ENCODE measurements at regions not wholly inside any gene's neighbourhood (a gene's known extent, or its start where the extent isn't known, plus 50 kb on each side); places are given as distances from the start of the nearest gene placed in this dataset.
"Not testable (repeated sequence)": the region's sequence is repeated elsewhere in the genome, so short reads cannot be mapped to it uniquely, and the experiment has no call there.

DNA sequence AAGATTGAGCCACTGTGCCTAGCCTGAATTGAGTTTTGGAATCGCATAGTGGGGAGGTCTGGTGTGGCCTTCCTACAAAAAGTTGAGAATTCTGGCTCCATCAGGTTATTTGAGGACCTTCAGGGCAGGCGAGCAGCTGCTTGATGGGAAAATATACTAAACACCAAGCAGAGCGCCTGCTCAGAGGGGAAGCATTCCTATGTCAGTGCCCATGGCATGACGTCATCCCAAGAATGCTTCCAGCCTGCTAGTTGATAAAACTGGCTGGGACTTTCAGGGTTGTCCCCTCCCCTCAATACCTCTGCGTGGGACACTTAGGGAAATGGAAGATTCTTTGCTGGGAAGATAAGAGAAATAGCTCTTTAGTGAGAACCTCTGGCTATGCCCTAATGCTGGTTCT, 174.9 kb upstream of the NBPF12 start:
- intact Hi-C loops (cut with DNase I); H3K9ac ChIP-seq (ENCODE audit: low read length in 3 of 3); H3K9me3 ChIP-seq (ENCODE audit: control insufficient read depth in 2 of 3, insufficient read depth in 1 of 3, low read length in 3 of 3); DNase-seq; H3K36me3 ChIP-seq (ENCODE audit: control insufficient read depth in 2 of 3, insufficient read depth in 3 of 3, low read length in 3 of 3); H3K27ac ChIP-seq (ENCODE audit: low read depth in 2 of 2, low read length in 2 of 2); FAIRE-seq; H3K4me3 ChIP-seq (ENCODE audit: low read length in 3 of 3); H3K4me1 ChIP-seq (ENCODE audit: control insufficient read depth in 2 of 3, insufficient read depth in 2 of 3, low read depth in 1 of 3, low read length in 3 of 3); H3K27me3 ChIP-seq (ENCODE audit: control insufficient read depth, insufficient read depth, low read length): not testable (repeated sequence)

- H3K9ac ChIP-seq (ENCODE audit: low read length in 3 of 3); H3K27ac ChIP-seq (ENCODE audit: low read depth in 2 of 2, low read length in 2 of 2); H3K9me3 ChIP-seq (ENCODE audit: control insufficient read depth in 2 of 3, insufficient read depth in 1 of 3, low read length in 3 of 3); intact Hi-C loops (cut with DNase I); H3K36me3 ChIP-seq (ENCODE audit: control insufficient read depth in 2 of 3, insufficient read depth in 3 of 3, low read length in 3 of 3); FAIRE-seq; H3K4me3 ChIP-seq (ENCODE audit: low read length in 3 of 3); DNase-seq; H3K27me3 ChIP-seq (ENCODE audit: control insufficient read depth, insufficient read depth, low read length); H3K4me1 ChIP-seq (ENCODE audit: control insufficient read depth in 2 of 3, insufficient read depth in 2 of 3, low read depth in 1 of 3, low read length in 3 of 3): not testable (repeated sequence)
Observed at GRCh38 chr1:146756858-146757257, 181.3 kb upstream of the NBPF12 start.

DNA sequence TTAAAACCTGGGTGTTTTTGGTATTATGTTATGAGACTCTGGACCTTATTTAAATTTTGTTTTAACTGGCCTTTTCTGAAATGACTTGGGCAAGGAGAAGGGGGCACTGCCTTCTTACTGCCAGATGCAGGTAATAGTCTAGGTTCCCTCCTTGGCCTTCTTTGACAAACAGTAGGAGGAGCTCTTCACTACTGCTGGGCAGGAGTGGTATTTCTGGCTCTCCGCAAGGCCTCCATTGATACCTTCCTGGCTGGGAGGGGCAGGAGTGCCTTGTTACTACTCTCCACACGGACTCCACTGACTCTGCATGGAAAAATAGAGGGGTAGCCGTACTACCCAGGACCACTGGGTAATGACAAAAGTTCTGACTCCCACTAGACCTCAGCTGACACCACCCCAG, 189.4 kb upstream of the NBPF12 start:
- DNase-seq; H3K9me3 ChIP-seq (ENCODE audit: control insufficient read depth in 2 of 3, insufficient read depth in 1 of 3, low read length in 3 of 3); H3K36me3 ChIP-seq (ENCODE audit: control insufficient read depth in 2 of 3, insufficient read depth in 3 of 3, low read length in 3 of 3); H3K27me3 ChIP-seq (ENCODE audit: control insufficient read depth, insufficient read depth, low read length); H3K4me3 ChIP-seq (ENCODE audit: low read length in 3 of 3); H3K4me1 ChIP-seq (ENCODE audit: control insufficient read depth in 2 of 3, insufficient read depth in 2 of 3, low read depth in 1 of 3, low read length in 3 of 3); intact Hi-C loops (cut with DNase I); H3K9ac ChIP-seq (ENCODE audit: low read length in 3 of 3); FAIRE-seq; H3K27ac ChIP-seq (ENCODE audit: low read depth in 2 of 2, low read length in 2 of 2): not testable (repeated sequence)

DNA sequence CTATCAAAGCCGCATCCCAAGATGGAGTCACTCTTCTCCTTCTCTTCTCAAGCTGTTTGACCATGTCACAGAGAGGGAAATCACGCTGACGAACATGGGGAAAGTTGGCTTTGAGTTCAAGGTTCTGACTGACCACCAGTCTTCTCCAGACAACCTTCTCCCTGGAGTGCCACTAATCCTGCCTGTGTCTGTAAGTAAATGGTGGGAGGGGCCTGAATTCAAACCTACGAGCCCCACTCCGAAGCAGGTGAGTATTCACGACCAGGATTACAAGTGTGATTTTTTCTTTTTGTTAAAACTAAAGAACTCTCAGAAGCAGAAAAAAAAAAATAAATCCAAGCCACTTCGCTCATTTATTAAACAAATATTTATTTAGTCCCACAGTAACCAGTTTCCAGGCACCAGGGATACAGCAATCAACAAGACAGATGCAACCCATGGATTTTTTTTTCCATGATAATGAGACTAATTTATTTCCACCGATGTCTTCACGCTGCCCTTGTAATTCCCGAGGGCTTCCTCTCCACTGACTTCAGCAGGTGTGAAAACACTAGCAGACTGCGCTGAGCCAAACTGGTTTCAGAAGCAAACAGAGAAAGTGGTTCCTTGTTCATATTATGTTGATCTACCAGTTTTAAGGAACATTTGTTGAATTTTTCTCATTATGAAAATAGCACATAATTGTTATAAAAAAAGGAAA, 206.0 kb upstream of the NBPF12 start:
- H3K4me3 ChIP-seq (ENCODE audit: low read length in 3 of 3); H3K4me1 ChIP-seq (ENCODE audit: control insufficient read depth in 2 of 3, insufficient read depth in 2 of 3, low read depth in 1 of 3, low read length in 3 of 3); H3K27me3 ChIP-seq (ENCODE audit: control insufficient read depth, insufficient read depth, low read length); H3K9ac ChIP-seq (ENCODE audit: low read length in 3 of 3); H3K27ac ChIP-seq (ENCODE audit: low read depth in 2 of 2, low read length in 2 of 2); intact Hi-C loops (cut with DNase I); FAIRE-seq; H3K36me3 ChIP-seq (ENCODE audit: control insufficient read depth in 2 of 3, insufficient read depth in 3 of 3, low read length in 3 of 3); DNase-seq; H3K9me3 ChIP-seq (ENCODE audit: control insufficient read depth in 2 of 3, insufficient read depth in 1 of 3, low read length in 3 of 3): not testable (repeated sequence)

GRCh38 chr1:146729642-146730344, 208.3 kb upstream of the NBPF12 start:
- H3K4me3 ChIP-seq (ENCODE audit: low read length in 3 of 3); H3K27me3 ChIP-seq (ENCODE audit: control insufficient read depth, insufficient read depth, low read length); H3K36me3 ChIP-seq (ENCODE audit: control insufficient read depth in 2 of 3, insufficient read depth in 3 of 3, low read length in 3 of 3); H3K27ac ChIP-seq (ENCODE audit: low read depth in 2 of 2, low read length in 2 of 2); H3K9me3 ChIP-seq (ENCODE audit: control insufficient read depth in 2 of 3, insufficient read depth in 1 of 3, low read length in 3 of 3); intact Hi-C loops (cut with DNase I); H3K9ac ChIP-seq (ENCODE audit: low read length in 3 of 3); FAIRE-seq; DNase-seq; H3K4me1 ChIP-seq (ENCODE audit: control insufficient read depth in 2 of 3, insufficient read depth in 2 of 3, low read depth in 1 of 3, low read length in 3 of 3): not testable (repeated sequence)

DNA sequence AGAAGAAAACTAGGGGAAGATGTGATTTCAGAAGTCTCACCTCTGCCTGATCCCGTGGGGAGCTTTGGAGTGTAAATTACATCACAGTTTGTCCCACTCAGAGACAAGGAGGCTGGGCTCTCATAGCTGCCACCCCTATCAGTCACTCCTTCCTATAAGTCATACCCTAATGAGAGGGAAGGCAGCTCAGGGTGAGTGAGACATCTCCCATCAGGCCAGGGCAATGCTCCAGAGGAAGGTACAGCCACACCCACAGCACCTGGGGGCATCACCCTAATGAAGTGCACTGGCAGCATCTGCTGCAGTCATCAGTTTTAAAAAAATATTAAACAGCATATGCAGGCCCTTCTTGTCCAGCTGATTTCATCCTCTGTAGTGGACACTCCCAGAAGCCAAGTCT, 223.1 kb upstream of the NBPF12 start:
- H3K9ac ChIP-seq (ENCODE audit: low read length in 3 of 3); H3K36me3 ChIP-seq (ENCODE audit: control insufficient read depth in 2 of 3, insufficient read depth in 3 of 3, low read length in 3 of 3); intact Hi-C loops (cut with DNase I); DNase-seq; FAIRE-seq; H3K4me1 ChIP-seq (ENCODE audit: control insufficient read depth in 2 of 3, insufficient read depth in 2 of 3, low read depth in 1 of 3, low read length in 3 of 3); H3K27me3 ChIP-seq (ENCODE audit: control insufficient read depth, insufficient read depth, low read length); H3K27ac ChIP-seq (ENCODE audit: low read depth in 2 of 2, low read length in 2 of 2); H3K4me3 ChIP-seq (ENCODE audit: low read length in 3 of 3); H3K9me3 ChIP-seq (ENCODE audit: control insufficient read depth in 2 of 3, insufficient read depth in 1 of 3, low read length in 3 of 3): not testable (repeated sequence)
